Vagina (tissue), 2 donors: ENCODE measurements at regions not wholly inside any gene's neighbourhood (a gene's known extent, or its start where the extent isn't known, plus 50 kb on each side); places are given as distances from the start of the nearest gene placed in this dataset.

Experiments used
- CTCF ChIP-seq, 3 experiments: fragments of 450-650 bp in 2 of 3; fragments of 200-600 bp in 1 of 3; sonication (generic) in 1 of 3; IDR thresholded peaks; one replicate each; pipeline ENCODE4 v1.5.1; 2017 to 2019; ENCODE audit warnings: antibody characterized with exemption in 3 of 3, mild to moderate bottlenecking in 2 of 3, moderate library complexity in 2 of 3
- POLR2A ChIP-seq, 2 donors: fragments of 450-650 bp; IDR thresholded peaks; one replicate each; pipeline ENCODE4 v1.6.1; 2017; ENCODE audit warnings: antibody characterized with exemption in 2 of 2, mild to moderate bottlenecking in 2 of 2, moderate library complexity in 2 of 2
- POLR2AphosphoS5 ChIP-seq, 2 donors: sonication (generic); formaldehyde crosslinking; IDR thresholded peaks; one replicate each; pipeline ENCODE4 v1.9.0; 2017; ENCODE audit warnings: antibody characterized with exemption in 2 of 2, mild to moderate bottlenecking in 2 of 2, low read depth in 1 of 2; ENCODE audit not compliant: insufficient read depth in 1 of 2

GRCh38 chr10:31090894-31091607, 59.4 kb upstream of the ZNF438 start:
- TF ChIP-seq POLR2AphosphoS5 (IDR thresholded peaks at IDR 0.05; ENCODE audit: insufficient read depth in 1 of 2, low read depth in 1 of 2) (no peak), CTCF (IDR thresholded peaks at IDR 0.05) (no peak), POLR2A (IDR thresholded peaks at IDR 0.05) (no peak)
